ENCODE measurements at regions not wholly inside any gene's neighbourhood (a gene's known extent, or its start where the extent isn't known, plus 50 kb on each side); places are given as distances from the start of the nearest gene placed in this dataset.

DNA sequence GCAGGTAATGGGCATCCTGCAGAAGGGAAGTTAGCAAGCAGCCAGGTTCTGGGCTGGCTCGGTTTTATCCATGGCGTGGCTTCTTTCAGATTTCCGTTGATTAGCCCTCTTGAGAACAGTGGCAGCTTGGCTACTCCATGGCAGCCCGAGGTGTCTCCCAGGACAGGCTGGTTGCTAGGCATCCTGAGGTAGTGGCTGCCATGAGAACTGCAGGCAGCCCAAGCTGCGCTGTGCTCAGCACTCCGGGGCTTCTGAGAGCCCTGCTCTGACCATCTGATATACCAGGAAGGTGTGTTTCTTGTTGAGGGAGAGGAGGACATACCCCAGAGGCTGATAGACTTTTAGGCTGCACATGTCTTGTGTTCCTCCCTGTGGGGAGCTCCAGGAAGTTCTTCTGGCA is 253.4 kb upstream of the CASK start:
- TF ChIP-seq, protein P1, sequence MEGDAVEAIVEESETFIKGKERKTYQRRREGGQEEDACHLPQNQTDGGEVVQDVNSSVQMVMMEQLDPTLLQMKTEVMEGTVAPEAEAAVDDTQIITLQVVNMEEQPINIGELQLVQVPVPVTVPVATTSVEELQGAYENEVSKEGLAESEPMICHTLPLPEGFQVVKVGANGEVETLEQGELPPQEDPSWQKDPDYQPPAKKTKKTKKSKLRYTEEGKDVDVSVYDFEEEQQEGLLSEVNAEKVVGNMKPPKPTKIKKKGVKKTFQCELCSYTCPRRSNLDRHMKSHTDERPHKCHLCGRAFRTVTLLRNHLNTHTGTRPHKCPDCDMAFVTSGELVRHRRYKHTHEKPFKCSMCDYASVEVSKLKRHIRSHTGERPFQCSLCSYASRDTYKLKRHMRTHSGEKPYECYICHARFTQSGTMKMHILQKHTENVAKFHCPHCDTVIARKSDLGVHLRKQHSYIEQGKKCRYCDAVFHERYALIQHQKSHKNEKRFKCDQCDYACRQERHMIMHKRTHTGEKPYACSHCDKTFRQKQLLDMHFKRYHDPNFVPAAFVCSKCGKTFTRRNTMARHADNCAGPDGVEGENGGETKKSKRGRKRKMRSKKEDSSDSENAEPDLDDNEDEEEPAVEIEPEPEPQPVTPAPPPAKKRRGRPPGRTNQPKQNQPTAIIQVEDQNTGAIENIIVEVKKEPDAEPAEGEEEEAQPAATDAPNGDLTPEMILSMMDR (IDR thresholded peaks at IDR 0.05) = no peak
- no peak for TF ChIP-seq POLR2A (IDR thresholded peaks at IDR 0.05)
